GM06990 (cell line): ENCODE measurements at regions not wholly inside any gene's neighbourhood (a gene's known extent, or its start where the extent isn't known, plus 50 kb on each side); places are given as distances from the start of the nearest gene placed in this dataset.

ENCODE experiments used
- DNase-seq: peaks from one replicate; pipeline ENCODE4 v3.0.0-alpha.2; 2011; ENCODE audit not compliant: insufficient read length; ENCODE audit errors: extremely low read depth
- H3K27me3 ChIP-seq: replicated peaks from 2 replicates; pipeline ENCODE4 v1.6.0; 2011; ENCODE audit warnings: low read length; ENCODE audit not compliant: control insufficient read depth, insufficient read depth
- H3K36me3 ChIP-seq: 2 replicates; pipeline ENCODE4 v1.5.1; 2011; ENCODE audit warnings: low read length; ENCODE audit not compliant: control insufficient read depth, insufficient read depth
- H3K4me3 ChIP-seq: replicated peaks from 2 replicates; pipeline ENCODE4 v1.5.1; 2011; ENCODE audit warnings: low read depth, mild to moderate bottlenecking, control low read depth, low read length
- TF ChIP-seq, protein P1 (sequence below): IDR thresholded peaks from 2 replicates; pipeline ENCODE4 v1.5.1; 2011; ENCODE audit warnings: low read length, control low read depth, mild to moderate bottlenecking, inconsistent platforms; ENCODE audit not compliant: insufficient read depth, poor library complexity, severe bottlenecking

DNA sequence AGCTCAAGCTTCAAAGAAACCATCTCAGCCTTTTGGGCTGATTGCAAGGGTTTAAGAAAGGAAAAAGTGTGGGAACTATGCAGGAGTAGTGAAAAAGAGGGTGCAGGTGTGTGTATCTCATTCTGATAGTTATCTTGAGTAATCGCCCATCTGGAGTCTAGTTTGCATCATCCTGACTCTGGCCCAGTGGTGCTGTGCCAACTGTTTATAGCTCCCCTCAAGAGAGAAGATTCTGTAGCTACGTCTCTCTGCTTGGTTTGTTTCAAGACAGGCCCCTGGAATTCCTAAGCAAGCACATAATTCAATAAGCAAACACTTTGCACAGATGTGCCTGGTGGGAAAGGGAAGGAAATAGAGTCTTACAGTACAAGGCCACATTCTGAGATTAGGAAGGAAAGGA lies 144.4 kb downstream of the HAPSTR1 start:
- H3K36me3 ChIP-seq, result no peaks in the 10 kb centered on the region
- no peak for DNase-seq
- TF ChIP-seq, protein P1, sequence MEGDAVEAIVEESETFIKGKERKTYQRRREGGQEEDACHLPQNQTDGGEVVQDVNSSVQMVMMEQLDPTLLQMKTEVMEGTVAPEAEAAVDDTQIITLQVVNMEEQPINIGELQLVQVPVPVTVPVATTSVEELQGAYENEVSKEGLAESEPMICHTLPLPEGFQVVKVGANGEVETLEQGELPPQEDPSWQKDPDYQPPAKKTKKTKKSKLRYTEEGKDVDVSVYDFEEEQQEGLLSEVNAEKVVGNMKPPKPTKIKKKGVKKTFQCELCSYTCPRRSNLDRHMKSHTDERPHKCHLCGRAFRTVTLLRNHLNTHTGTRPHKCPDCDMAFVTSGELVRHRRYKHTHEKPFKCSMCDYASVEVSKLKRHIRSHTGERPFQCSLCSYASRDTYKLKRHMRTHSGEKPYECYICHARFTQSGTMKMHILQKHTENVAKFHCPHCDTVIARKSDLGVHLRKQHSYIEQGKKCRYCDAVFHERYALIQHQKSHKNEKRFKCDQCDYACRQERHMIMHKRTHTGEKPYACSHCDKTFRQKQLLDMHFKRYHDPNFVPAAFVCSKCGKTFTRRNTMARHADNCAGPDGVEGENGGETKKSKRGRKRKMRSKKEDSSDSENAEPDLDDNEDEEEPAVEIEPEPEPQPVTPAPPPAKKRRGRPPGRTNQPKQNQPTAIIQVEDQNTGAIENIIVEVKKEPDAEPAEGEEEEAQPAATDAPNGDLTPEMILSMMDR, result no peak
- H3K4me3 ChIP-seq, result no peak overlapping the region
- peaks cover 1% of the 10 kb centered on the region; the same call in 1 of the 2 replicates for H3K27me3 ChIP-seq

GRCh38 chr16:9236319-9236718 lies 144.9 kb downstream of the HAPSTR1 start:
- H3K36me3 ChIP-seq, result no peaks in the 10 kb centered on the region
- TF ChIP-seq, protein P1, result no peak
- no peak for DNase-seq
- no peak overlapping the region for H3K4me3 ChIP-seq
- peaks cover 1% of the 10 kb centered on the region; the same call in 1 of the 2 replicates for H3K27me3 ChIP-seq

GRCh38 chr16:9238346-9238745 lies 146.9 kb downstream of the HAPSTR1 start:
- DNase-seq, result no peak
- Histone ChIP-seq H3K36me3 (no peaks in the 10 kb centered on the region), H3K27me3 (no peaks in the 10 kb centered on the region; the same call in 1 of the 2 replicates), H3K4me3 (no peak overlapping the region)
- TF ChIP-seq, protein P1, result no peak

GRCh38 chr16:9241177-9241576 lies 149.7 kb downstream of the HAPSTR1 start:
- H3K36me3 ChIP-seq, result no peaks in the 10 kb centered on the region

DNA sequence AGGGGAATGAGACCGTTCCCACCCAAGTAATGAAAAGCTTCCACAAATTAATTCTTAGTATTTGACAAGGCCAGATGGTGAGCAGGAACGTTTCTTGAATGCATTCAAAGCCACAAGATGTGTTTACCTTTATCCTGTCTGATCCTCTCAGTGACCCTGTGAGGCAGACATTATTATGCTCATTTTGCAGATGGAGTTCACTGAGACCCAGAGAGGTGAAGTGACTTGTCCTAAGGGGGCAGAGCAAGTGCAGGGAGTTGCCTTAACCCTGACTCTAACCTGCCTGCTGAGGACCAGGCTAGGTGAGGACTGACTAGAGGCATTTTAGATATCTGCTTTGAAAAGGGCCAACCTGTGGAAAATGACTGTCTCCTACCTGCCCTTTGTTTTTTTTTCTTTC lies 156.7 kb downstream of the HAPSTR1 start:
- H3K4me3 ChIP-seq, result no peak overlapping the region
- DNase-seq, result no peak
- no peaks in the 10 kb centered on the region; the same call in 1 of the 2 replicates for H3K27me3 ChIP-seq
- TF ChIP-seq, protein P1, result no peak
- H3K36me3 ChIP-seq, result no peaks in the 10 kb centered on the region

More at GRCh38 chr16:9241177-9241576, 149.7 kb downstream of the HAPSTR1 start:
- Histone ChIP-seq H3K4me3 (no peak overlapping the region), H3K27me3 (no peaks in the 10 kb centered on the region; the same call in none of the 2 replicates)
- DNase-seq, result no peak
- TF ChIP-seq, protein P1, result no peak

DNA sequence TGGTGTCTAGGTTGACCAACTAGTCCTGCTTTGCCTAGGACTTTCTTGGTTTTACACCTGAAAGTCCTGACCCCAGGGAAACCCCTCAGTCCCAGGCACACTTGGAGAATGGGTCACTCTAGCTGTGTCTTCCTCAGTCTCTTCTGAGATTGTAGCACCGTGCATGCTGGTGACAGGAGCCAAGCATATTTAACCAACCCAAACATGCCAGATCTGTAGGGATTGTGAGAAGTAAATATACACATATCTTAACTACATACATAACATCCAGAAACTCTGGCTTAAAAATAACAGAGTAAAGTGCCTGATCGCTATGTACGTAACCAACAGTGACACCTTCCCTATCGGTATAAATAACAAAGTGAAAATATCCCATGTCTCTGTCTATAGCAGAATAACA lies 158.1 kb downstream of the HAPSTR1 start:
- H3K4me3 ChIP-seq, result no peak overlapping the region
- H3K36me3 ChIP-seq, result no peaks in the 10 kb centered on the region
- TF ChIP-seq, protein P1, result no peak
- DNase-seq, result no peak
- H3K27me3 ChIP-seq, result no peaks in the 10 kb centered on the region; the same call in 1 of the 2 replicates
